ENCODE measurements at regions not wholly inside any gene's neighbourhood (a gene's known extent, or its start where the extent isn't known, plus 50 kb on each side); places are given as distances from the start of the nearest gene placed in this dataset.

DNA sequence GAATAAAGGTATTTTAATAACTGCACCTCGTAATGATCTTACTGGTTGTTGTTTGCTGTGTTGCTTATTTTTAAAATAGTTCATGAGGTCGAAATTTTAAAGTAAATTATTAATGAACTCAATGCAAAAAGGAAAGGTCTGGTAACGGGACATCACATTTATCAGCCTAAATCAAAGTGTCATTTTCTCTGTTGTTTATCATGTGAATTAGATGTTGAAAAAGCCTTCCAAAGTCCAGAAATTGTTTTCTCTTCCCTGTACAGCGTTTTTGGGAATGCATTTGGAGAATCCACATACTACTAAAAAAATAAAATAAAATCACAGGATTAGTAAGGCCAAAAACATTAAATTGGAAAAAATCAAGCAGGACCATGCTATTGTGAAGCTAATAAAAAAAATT lies 339.2 kb upstream of the NECTIN3 start:
- DNase-seq (ENCODE audit: low read depth in 1 of 2, low spot score in 1 of 2): no peak

DNA sequence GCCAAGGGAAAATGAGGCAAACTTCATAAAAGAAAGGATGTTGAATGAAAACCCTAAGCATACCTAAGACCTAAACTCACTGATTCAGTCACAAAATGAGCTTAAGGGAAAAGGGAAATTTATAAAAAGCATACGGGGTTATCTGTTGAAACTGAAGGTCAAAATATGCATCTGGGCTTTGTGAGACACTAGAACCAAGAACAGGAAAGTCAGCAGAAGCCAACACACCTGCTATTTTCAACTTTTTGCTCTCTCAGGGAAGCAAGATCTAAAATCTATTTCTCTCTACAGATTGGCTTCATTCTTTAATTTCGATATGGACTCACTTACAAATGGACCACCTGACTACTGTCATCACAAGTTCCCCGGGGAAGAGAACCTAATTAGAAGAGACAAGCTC lies 338.6 kb upstream of the NECTIN3 start:
- DNase-seq (ENCODE audit: low read depth in 1 of 2, low spot score in 1 of 2): no peak

DNA sequence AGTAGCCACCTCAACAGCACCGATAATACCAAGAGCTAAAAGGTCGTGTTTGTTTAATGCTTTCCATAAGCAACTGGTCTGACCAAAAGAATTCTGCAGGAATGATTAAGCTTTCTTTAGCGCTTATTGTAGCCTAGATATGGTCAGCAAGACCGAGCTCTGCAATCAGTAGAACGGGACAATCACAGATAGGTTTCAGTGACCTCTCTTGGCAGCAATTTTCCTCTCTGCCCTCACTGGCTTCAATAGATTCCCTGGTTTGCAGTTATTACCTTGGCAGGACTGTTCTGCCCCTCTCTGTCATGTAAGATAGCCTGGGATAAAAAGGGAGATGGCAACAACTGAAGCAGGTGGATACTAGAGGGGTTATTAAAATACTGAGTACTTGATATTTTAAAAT lies 337.1 kb upstream of the NECTIN3 start:
- no peak for DNase-seq (ENCODE audit: low read depth in 1 of 2, low spot score in 1 of 2)

DNA sequence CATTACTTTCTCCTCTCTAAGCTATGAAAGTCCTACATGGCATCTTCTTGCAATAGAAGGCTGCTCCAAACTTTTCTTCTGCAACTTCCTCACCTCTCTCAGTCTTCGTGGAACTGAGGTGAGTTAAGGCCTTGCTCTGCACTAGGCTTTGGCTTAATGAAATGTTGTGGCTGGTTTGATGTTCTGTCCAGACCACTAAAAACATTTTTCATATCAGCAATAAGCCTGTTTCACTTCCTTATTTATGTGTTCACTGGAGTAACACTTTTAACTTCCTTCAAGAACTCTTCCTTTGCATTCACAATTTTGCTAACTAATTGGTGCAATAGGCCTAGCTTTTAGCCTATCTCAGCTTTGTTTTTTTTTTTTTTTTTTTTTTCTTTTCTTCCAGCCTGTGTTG lies 335.3 kb upstream of the NECTIN3 start:
- no peak for DNase-seq (ENCODE audit: low read depth in 1 of 2, low spot score in 1 of 2)

DNA sequence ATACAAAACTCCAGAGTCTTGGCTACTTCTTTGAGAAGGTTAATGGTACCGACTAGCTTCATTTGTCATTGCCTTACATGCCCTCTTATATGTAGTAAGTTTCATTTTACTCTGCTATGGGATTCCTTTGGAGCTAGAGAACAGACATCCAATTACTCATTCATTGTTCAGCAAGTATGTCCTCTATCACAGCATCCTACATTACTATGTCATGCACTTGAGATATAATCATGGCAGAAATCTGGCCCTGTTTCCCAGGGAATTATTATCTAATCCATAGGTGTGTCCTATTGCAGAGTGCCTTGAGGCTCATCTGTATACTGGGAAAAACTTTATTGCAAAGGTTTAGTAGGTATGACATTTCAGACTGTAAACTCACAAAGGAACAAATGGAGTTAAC lies 333.1 kb upstream of the NECTIN3 start:
- no peak for DNase-seq (ENCODE audit: low read depth in 1 of 2, low spot score in 1 of 2)

DNA sequence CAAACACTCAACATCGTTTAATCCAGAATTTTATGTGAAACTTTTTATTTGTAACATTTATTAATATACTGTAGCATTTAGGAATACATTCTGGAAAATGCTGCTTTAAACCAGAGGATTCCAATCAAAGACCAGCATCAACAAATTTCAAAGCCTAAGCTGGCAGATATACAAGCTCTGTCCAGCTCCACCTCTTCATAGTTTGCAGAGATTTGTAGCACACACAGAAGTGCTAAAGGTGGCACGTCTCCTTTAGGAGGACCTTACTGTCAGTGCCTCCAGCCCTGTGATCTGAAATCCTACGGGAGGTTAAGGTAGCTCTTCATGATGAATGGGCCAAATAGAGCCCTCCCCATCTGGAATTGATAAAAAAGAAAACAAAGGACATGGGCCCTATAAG lies 329.7 kb upstream of the NECTIN3 start:
- no peak for DNase-seq (ENCODE audit: low read depth in 1 of 2, low spot score in 1 of 2)

DNA sequence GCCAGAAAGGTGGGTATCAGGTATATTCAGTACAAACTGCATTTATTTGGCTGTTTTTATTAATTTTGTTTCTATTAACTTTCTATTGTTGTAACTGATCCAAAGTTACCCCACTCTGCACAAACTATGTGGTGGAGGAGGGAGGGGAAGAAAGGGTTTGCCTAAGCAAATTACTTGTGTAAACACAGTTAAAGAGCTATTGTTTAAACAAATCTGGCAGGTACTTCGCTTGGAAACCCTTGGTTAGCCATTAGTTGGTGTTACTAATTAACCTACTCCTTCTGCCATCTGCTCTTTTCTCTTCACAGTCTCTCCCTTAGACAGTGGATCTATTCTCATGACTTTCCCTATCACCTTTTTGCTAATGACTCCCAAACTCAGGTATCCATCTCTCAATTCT lies 328.4 kb upstream of the NECTIN3 start:
- no peak for DNase-seq (ENCODE audit: low read depth in 1 of 2, low spot score in 1 of 2)

DNA sequence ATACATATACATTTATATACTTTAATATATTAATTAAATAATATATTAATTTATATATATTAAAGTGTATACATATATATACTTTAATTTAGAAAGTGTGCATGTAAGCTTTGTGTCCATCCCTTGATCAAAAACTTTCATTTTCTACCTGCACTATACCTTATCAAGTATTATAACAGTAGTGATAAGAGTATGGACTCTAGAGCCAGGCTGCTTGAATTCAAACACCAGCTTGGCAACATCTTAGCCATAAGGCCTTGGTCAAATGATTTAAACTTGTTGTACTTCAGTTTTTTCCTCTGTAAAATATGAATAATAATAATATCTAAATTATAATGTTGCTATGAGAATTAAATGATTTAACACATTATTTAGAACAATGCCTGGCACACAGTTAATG lies 327.6 kb upstream of the NECTIN3 start:
- no peak for DNase-seq (ENCODE audit: low read depth in 1 of 2, low spot score in 1 of 2)

DNA sequence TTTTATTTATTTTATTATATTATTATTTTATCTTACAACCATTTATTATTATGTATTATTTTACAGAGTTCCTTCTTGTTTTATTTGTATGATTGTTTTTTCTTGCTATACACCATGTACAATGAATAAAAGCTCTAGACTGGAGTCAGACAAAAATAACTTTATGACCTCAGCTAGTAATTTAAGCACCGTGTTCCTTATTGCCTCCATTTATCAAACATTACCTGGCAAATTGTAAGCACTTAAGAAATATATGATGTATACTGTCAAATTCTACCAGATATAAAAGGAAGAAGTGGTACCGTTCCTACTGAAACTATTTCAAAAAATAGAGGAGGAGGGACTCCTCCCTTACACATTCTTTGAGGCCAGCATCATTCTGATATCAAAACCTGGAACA lies 326.9 kb upstream of the NECTIN3 start:
- no peak for DNase-seq (ENCODE audit: low read depth in 1 of 2, low spot score in 1 of 2)

DNA sequence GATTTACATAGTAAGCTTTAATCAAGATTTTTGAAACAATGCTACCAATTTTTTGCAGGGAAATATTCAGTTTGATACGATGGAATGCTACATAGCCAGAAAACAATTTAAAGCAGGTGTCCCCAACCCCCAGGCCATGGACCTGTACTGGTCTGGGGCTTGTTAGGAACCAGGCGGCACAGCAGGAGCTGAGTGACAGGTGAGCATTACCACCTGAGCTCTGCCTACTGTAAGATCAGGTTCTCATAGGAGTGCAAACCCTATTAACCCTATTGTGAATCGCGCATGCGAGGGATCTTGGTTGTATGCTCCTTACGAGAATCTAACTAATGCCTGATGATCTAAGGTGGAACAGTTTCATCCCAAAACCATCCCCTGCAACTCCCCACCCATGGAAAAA lies 322.6 kb upstream of the NECTIN3 start:
- no peak for DNase-seq (ENCODE audit: low read depth in 1 of 2, low spot score in 1 of 2)

DNA sequence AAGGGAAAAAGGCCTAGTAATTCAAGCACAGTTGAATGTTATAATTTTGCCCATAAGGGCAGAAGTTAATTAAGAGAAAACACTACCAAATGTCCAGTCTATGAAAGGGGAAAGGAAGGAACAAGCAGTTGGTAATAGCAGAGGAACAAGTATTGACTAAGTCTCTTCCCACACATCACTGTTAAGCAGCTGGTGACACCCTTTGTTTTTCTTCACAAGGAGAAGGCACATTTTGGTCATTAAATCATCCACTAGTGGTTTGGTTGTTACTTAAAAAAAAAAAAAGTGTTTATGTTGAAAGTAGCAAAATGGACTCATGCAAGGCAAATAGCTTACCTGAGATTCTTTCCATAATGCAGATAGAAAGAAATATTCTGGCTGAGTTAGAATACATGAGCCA lies 321.4 kb upstream of the NECTIN3 start:
- DNase-seq (ENCODE audit: low read depth in 1 of 2, low spot score in 1 of 2): no peak

DNA sequence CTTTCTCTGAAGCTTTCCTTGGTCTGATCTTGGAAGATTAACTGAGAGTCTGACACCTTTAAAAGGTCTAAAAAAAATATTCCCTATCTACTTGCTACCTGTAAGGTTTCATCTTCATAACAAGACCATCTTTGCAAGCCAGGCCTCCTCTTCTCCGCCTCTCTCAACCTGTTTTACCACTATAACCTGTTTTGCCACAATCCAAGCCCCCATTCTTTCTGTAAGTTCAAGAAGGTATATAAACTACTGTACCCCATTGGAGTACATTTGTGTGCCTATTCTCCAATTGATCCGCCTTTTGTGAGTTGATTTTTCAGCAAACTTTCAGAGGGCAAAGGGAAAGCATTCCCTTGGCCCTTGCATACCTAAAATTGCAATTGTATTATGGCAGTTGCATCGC lies 319.3 kb upstream of the NECTIN3 start:
- no peak for DNase-seq (ENCODE audit: low read depth in 1 of 2, low spot score in 1 of 2)

DNA sequence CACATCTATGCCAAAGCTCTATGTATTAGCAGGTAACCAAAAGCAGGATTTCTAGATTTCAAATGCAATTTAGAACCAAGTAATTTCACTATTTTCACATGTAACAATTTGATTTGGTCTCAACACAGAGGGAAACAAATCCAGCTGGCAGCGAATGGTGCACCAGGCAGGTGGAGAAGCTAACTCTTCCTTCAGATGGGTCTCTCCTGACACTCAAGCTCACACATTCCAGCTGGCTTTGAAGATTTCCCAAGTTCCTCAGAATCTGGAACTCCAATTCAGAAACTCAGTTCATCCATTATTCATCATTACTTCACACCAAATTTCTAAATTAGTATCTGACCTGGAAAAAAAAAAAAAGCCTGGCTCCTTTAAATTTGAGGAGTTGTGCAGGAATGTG lies 318.1 kb upstream of the NECTIN3 start:
- DNase-seq (ENCODE audit: low read depth in 1 of 2, low spot score in 1 of 2): no peak

DNA sequence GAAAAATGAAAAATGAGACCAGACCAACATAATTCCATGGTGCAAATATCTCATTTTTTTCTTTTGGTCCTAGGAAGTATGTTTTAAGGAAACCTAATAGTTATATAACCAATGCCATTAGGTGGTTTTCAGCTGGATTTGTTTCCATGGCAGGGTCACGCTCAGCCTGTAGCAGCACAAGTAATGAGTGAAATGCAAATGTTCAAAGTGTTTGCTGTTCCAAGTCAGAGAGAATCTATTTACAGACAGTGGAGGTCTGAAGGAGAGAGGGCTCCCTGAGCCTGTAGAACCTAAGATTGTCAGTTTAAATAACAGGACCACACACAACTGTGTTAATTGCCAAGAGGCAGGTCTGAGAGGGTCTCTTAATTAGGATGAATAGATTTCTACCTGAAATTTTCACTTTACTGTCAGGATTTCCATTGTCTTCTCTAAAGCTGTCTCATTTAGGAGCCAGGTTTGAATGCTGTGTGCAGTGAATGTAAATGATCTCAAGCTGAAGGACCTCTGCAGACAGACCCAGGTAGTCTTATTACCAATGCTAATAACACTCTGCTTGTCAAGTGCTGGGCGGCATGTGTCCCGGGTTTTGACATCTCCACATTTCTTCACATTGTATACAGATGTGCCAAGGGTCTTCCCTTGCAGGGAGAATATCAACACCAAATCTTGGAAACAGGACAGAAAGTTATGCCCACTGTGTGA lies 317.3 kb upstream of the NECTIN3 start:
- no peak for DNase-seq (ENCODE audit: low read depth in 1 of 2, low spot score in 1 of 2)

DNA sequence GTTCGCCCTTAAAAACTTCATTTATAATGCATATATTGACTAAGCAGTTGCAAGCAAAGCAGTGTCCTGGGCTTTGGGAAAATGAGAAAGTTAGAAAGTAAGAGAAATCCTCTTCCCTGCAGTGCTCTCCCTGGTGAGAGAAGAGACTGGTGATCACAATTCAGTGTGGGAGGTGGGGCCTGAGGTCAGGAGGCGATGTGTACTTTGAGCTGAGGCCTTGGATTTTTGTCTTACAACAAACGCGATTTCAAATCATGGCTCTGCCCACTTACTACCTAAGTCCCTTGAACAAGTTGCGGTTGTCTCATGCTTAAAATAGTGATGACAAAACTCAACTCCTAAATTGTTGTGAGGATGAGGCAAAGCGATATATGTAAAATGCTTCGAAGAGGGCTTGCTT lies 316.3 kb upstream of the NECTIN3 start:
- DNase-seq (ENCODE audit: low read depth in 1 of 2, low spot score in 1 of 2): no peak

DNA sequence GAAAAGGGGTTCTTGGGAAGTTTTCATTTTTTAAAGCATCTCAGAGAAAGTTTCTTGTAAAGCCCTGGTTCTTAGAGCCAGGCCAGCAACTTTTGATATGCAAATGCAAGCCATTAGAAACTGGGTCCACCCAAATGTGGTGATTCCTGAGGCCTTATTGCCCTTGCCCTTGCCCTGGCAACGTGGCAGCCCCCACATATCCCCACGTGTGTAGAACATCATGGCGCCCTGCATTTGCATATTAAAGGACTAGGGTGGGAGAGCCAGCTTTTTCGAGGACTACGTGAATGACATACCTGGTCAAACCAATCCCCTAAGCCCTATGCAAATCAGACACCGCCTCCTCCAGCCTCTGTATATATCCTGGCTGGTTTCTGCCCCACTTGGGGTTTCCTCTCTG lies 314.9 kb upstream of the NECTIN3 start:
- DNase-seq (ENCODE audit: low read depth in 1 of 2, low spot score in 1 of 2): no peak

DNA sequence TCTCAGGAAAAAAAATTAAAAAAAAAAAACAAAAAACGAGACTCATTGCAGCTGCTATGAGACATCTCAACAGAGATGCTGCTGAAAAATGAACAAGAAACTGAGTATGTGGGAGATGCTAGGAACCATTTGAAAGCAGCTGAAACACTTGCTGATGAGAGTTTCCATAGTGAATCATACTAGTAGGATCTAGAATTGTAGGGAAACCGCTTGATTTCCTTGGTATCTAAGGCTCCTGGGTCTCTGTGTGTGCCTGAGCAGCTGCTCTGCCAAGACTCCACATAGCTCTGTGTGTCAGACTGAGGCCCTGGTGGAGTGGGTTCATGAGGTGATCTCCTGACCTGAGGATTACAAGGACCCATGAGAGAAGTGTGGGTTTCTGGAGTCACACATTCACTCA lies 313.4 kb upstream of the NECTIN3 start:
- DNase-seq (ENCODE audit: low read depth in 1 of 2, low spot score in 1 of 2): no peak

DNA sequence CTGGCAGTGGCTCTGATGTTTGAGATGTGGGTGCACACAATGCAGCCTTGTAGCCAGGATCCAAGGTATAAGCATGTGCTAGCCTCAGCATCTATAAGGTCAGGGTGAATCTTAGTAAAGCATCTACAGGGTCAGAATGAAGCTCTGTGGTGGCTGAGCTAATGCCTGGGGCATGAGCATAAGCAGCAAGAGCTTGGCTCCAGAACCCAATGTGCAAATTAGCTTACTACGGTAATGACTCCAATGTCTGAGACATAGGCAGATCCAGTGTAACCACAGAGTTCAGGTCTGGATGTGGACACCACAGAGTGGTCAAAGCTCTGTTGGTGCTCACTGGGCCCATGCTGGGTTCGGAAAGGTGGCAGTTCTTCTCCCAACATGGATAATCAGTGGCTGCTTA lies 304.5 kb upstream of the NECTIN3 start:
- no peak for DNase-seq (ENCODE audit: low read depth in 1 of 2, low spot score in 1 of 2)

DNA sequence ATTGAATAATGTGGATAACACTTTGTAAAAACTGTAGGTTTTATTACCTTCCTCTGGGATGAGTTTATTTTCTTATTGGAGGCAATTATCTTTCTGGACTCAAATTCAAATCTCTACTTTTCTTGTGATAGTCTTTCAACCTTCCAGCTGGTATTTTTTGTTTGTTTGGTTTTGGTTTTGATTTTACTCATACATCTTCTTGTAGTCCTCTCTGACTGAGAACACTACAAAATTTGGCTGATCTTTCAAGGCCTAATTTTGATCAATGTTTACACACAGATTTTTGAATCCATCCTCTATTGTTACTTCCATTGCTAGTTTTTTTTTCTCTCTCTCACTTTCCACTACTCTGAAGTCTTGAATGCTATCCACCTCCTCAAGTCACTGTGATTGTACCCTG lies 303.8 kb upstream of the NECTIN3 start:
- no peak for DNase-seq (ENCODE audit: low read depth in 1 of 2, low spot score in 1 of 2)

DNA sequence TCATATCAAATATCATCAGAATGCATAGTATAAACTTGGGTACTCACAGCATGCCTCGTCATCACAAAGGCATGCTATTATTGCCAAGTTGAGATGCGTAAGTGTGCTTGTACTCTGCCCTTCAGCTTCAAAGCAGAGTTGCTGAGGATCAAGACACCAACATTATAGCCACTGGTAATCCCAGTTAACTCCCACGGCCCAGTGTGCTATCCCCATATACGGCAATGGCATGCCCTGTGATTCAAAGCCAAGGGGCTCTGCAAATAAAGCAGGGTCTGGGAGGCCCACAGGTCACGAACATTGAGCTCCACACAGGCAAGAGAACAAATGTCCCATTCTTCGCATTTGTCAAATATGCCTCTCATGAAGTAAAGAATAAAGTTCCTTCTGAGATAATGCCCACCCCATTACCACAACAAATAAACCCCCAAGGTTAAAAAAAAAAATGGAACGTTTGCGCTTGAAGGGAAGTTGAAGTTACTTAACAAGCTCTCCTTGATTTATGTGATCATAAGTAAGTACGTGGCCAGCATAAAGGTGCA lies 298.1 kb upstream of the NECTIN3 start:
- DNase-seq (ENCODE audit: low read depth in 1 of 2, low spot score in 1 of 2): no peak

DNA sequence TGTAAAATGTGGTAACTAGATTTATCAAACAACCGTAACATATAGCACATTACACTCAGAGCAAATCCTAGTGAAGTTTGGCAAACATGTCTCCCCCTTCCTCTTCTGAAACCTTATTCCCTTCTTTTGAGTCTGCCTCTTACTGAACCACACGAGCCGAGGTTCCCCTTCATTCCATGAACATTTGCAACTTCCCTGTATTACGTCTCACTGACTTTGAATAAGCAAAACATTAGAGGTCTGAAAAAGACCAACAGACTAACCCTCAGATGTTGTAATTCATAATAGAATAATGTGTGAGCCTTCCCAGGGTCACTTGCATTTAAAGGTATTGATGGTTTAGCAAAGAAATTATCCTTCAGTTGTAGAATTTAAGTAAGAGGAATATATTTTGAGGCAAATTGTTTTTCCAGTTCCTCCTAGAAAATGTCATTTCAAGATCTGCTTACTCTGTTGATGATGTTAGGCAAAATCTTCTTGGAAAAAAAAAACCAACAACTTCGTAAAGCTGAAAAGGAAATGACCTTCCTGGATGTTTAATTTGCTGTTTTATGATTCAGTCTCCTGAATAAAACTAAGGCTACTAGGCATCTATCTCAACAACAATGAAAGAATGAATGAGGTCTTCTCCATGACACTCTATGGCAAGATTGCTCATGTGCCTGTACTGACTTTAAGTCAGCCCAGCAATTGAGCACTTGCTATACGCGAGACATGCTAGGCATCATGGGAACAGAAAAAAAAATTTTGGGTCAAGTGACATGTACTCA lies 296.9 kb upstream of the NECTIN3 start:
- no peak for DNase-seq (ENCODE audit: low read depth in 1 of 2, low spot score in 1 of 2)

DNA sequence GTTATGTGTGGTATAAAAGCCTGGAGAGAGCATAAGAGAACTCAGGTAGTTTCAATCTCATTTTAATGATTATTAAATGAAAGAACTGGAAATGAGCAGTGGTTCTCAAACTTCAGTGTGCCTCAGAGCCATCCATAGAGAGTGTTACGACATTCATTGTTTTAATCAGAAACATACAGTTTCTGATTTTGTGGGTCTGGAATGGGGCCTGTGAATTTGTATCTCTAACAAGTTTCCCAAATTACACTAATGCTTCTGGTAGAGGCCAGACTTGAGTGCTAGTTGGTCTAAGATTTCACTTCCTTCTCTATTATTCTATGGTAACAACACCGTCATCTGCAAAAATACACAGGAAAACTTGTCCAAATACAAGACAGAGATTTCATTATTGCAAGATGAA lies 292.0 kb upstream of the NECTIN3 start:
- no peak for DNase-seq (ENCODE audit: low read depth in 1 of 2, low spot score in 1 of 2)

DNA sequence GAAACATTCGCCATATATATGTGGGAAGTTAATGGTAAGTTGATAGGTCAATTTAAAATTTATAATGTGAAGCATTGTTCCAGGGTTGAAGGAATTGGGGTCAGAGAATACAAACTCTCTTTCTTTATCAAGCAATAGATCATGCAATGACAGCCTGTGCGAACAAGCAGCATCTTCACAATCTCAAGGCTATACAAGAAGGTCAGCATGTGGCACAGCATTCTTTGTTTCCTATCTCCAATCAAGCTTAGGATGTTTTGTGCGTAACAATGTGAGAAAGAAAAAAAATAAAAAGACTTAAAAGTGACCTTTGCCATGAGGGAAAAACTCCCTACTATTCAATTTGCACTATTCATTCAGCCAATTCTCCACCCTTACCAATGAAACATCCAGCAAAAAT lies 288.1 kb upstream of the NECTIN3 start:
- DNase-seq (ENCODE audit: low read depth in 1 of 2, low spot score in 1 of 2): no peak

Measured in activated CD4-positive, alpha-beta T cell treated with anti-CD3 and anti-CD28 coated beads, Interleukin-2, amount 50 U/mL, for 24 hours (primary cell).